ENCODE measurements at regions not wholly inside any gene's neighbourhood (a gene's known extent, or its start where the extent isn't known, plus 50 kb on each side); places are given as distances from the start of the nearest gene placed in this dataset.

GRCh38 chr7:88927-89231 lies 103.5 kb upstream of the FAM20C start:
- TF ChIP-seq CTCF (conservative IDR thresholded peaks at IDR 0.05; ENCODE audit: low read depth in 2 of 2) (no peak), REST (IDR thresholded peaks at IDR 0.05; ENCODE audit: unreplicated experiment) (no peak)

All from GM23338 (cell line).